Head of caudate nucleus (tissue), 42 donors: ENCODE measurements at regions not wholly inside any gene's neighbourhood (a gene's known extent, or its start where the extent isn't known, plus 50 kb on each side); places are given as distances from the start of the nearest gene placed in this dataset.

Experiments
- DNase-seq, 42 donors: peaks; one replicate each; pipeline versions ENCODE4 v3.0.0 to v3.0.0-alpha.2; 2020 to 2021; ENCODE audit warnings: mixed read lengths in 7 of 42
- intact Hi-C: fragments of 100-400 bp; cut with DNase I; formaldehyde crosslinking; loops from one replicate; pipeline ENCODE4 v1.15.0; 2022

DNA sequence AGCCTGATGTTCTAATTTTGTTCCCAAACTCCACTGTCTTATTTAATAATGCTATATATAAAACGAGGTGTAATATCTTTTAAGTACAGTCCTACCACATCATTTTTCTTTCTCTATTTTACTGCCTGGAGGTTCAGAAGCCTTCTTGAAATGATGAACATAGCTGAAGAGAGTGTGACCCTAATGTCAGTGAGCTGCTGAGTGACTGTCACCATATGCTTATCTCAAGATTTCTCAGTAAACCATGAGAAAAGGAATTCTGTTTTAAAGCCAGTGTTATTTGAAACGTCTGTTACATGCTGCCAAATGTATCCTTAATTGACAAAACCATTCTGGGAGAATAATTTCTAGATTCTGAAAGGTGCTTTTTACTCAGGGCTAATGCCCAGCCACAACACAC lies 503.5 kb upstream of the TMPRSS15 start:
- intact Hi-C loops: no loop called here
- DNase-seq: no peak

DNA sequence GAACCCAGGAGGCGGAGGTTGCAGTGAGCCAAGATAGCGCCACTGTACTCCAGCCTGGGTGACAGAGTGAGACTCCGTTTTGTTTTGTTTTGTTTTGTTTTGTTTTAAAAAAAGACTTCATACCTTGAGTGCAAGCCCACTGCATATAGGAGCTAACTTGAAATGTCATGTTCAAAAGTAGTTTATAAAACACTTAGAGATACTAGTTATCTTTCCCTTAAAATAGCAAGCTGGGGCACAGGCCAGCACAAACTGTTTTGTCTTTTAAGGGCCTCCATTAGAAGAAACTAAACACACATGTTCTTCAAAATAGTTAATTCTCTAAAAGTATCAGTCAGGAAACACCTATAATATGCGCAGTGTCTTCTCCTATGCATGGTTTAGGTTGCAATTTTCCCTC lies 505.1 kb upstream of the TMPRSS15 start:
- no peak for DNase-seq
- intact Hi-C loops: no loop called here

DNA sequence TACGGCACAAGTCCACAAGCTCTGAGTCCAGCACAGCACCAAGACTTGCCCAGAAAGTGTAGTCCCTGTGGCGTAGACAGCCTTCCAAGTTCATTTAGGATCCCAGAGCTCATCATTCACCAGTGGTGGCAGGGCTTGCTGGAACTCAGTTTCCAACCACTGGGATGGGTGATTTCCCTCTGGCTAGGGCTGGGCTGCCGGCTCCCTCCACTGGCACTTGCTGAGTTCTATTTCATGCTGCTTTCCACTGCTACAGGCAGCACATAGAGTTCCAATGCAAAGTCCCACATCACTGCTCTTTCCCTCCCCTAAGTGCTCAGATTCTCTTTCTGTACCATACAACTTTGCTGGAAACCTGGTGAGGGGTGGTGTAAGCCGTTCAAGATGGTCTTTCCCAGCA lies 510.3 kb upstream of the TMPRSS15 start:
- DNase-seq: no peak
- intact Hi-C loops: no loop called here

DNA sequence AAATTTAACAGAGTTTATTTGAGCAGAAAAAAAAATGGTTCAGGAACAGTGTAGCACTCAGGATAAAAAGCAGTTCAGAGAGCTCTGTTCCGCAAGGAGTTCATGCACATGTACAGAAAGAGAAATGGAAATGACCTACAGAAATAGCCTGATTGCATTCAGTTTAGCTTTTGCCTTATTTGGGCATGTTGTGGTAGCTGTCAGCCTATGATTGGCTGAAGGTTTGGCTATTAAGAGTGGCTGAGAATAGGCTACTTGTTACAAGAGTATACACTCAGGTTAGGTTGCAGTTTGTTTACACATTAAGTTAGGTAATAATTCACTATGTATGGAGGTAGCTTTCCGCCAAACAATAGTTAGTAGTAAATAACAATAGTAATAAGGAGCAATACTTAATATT lies 511.0 kb upstream of the TMPRSS15 start:
- no peak for DNase-seq
- intact Hi-C loops: no loop called here

DNA sequence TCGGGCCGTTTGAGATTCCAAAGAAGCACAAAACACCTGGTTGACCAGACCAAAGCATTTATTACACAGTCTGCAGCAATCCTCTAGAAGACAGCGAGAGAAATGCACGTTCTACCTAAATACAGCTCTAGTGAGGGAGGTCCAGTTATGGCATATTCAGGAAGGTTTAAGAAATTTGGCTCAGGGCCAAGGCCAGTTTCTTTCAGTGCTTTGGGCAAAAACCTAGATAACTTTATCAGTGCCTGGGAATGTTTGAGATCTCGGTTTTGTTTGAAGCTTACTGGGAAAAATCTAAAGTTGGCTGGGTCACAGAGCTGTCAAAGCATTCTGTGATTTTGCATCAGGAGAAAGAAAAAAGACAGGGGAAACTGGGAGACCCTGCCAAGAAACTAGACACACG lies 514.0 kb upstream of the TMPRSS15 start:
- DNase-seq: no peak
- intact Hi-C loops: no loop called here

DNA sequence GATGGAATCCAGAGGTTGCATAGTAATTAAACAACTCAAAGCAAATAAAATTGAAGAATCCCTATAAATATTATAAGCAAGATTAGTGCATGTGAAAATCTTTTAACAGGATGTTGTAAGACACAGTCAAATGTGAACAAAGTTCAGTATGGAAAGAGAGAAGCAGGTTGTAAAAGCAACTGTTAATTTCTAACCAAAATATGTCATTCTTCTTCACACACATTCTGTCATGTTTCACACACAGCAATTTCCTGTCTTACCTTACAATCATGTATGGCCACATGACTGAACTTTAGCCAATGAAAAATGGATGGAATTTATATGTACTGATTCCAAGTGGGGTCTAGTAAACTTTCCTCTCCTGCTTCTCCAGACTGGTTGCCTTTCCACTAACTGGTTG lies 527.7 kb upstream of the TMPRSS15 start:
- intact Hi-C loops: no loop called here
- no peak for DNase-seq

DNA sequence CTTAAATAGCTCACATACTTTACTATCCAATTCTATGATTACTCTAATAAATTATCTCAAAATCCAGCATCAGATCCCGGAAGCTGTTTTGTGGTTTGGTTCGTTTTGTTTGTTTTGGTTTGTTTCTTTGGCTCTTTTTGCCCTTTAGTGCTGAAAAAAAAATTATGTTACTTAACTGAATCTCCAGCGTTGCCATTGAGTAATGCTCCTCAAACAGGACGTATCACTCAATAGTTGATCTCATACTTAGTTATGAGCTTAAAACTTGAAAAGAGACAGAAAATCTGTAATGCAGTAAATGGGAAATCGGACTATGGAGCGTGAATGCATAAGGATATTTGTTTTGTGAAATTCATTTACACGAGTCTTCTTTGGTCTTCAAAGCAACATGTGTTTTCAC lies 533.8 kb upstream of the TMPRSS15 start:
- no peak for DNase-seq
- intact Hi-C loops: no loop called here

DNA sequence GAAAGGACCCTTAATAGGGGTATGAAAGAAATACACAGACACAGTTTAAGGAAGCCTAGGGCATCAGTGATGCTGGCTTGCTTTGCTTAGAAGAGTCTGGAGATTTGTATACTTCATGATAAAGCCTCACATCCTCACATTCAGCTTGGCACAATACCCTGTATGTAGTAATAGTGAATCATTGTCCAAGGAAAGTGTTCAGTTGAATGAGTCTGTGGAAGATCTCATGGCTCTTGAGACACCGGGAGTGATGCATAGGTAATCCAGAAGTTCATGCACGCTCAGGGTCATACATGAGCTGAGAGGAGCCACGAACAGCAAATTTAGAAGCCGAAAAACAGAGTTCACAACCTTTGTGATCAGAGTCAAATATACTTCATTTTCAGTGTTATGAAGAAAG lies 537.2 kb upstream of the TMPRSS15 start:
- no peak for DNase-seq
- intact Hi-C loops: no loop called here

DNA sequence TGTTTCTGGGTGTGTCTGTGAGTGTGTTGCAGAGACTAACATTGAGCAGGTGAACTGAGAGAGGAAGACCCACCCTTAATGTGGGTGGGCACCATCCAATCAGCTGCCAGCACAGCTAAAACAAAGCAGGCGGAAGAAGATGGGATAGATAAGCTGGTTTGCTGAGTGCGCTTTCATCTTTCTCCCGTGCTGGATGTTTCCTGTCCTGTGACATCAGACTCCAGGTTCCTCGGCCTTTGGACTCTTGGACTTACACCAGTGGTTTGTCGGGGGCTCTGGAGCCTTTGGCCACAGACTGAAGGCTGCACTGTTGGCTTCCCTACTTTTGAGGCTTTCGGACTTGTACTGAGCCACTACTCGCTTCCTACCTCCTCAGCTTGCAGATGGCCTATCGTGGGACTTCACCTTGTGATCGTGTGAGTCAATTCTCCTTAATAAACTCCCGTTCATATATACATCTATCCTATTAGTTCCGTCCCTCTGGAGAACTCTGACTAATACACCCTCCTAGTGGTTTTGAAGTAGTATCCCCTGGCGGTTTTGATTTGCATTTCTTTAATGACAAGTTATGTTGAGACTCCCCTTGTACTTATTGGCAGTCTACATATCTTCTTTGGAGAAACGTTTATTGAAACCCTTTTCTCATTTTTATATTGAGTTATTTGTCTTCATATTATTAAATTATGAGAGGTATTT lies 546.6 kb upstream of the TMPRSS15 start:
- intact Hi-C loops: no loop called here
- DNase-seq: no peak

DNA sequence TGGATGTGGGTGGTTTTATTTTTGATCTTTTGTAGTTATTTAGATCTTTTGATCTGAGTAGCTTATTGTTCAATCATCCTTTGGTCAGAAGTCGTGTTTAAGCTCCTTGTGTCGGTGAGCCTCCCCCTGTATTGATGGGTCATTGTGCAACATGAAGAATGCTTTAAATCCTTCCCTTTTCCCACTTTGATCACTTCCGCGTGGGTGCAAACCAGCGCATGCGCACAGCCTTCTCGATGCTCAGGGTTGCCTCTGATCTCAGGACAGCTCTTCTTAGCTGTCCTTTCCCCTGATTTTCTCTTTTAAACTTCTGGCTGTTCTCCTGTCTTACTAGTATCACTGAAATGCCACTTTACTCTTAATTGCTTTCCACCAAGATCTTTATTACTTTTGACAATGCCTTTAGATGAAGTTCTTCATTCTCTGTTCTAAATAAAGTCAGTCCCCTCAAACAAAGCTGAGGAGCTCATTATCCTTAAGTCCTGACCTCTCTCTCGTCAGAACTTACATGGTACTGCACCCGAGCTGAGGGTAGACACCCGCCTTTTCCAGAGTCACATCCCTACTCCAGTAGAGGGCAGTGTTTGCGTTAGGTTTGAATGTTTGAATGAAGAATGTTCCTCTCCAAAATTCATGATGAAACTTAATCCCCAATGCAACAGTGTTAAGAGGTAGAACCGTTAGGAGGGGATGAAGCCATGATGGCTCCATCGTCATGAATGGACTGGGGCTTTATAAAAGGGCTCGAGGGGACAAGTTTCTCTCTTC lies 547.9 kb upstream of the TMPRSS15 start:
- intact Hi-C loops: no loop called here
- DNase-seq: peak in 18 of 42 donors; percentile 7 to 52 (median 26)

DNA sequence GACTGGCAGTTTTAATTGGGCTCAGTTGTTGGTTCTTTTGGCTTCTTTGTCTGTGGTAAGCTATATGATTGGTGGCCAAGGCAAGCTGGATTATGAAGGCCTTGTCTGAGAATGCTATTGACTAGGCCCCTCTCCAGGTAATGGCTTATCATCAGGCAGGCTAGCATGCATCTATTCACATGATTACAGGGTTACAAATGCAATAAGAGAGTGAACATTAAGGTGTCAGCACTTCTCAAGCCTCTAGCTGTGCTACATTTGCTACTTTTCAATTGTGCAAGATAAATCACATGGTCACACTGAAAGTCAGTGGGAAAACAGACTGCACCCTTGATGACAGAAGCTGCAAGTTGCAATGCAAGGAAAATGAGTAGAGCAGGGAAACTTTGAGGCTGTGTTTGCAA lies 550.9 kb upstream of the TMPRSS15 start:
- intact Hi-C loops: no loop called here
- DNase-seq: no peak

DNA sequence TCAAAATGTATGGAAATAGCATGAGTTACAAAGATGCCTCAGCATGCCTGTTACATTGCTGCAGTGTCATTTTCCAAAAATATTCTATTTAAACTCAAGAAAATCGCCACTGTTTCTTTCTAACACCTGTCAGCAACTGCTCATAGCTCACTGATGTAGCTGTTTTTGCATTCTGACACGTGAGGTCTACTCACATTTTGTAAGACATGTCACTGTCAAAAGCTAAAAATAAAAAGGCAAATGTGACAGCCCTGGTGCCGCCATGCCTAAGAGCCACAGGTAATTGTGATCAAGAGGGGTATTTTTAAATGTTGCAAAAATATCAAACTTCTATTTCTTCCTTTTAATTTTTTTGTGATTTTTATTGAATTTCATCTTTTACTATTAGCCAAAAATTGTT lies 556.2 kb upstream of the TMPRSS15 start:
- DNase-seq: peak in 1 of 42 donors; percentile 7
- intact Hi-C loops: no loop called here

DNA sequence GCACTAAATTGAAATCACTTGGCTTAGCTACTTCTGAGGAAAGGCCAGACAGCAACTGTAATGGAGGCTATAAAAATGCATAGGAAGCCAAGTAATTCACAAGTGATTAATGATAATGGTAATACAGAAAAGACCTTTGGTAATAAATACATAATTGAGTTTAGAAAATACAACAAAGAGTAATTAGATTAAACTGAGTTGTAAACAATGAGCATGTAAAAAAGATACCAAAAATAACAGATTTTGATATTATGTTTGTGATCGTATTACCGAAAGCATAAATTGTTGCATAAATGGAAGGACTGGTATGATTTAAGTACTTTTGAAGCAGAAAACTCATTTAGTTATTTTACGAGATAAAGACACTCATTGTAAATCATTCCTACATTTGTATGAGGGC lies 556.7 kb upstream of the TMPRSS15 start:
- intact Hi-C loops: no loop called here
- DNase-seq: no peak

DNA sequence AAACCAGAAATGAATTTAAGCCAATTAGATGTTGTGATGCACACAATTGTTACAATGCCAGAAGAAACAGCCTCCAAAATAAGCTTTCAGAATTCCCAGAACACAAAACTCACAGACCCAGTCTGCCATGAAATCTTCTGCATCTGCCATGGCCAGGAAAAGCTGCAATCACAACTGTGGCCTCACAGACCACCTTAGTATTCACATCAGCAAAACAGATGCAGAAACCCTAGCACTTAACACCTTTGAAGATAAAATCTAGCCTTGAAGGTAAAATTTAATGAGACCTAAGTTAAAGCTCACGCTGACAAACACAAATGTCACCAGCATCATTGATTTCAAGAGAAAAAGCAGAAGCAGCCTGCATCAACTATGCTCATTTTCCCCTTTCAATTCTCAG lies 566.8 kb upstream of the TMPRSS15 start:
- no peak for DNase-seq
- intact Hi-C loops: no loop called here

DNA sequence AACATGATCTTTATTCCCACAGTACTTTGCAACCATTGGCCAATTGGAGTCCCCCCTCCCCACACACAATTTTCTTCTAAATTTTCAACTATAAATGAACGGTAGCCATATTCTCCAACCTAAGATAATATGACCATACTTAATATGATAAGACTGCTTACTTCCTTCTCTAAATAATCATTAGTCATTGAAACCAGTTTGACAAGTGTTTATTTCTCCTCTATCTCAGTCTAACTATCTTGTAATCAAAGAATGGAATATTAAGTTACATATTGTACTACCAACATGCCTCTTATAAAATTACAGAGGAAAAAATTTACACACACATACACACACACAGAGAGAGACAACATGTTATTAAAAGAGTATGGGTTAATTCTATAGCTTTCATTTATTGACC lies 567.4 kb upstream of the TMPRSS15 start:
- no peak for DNase-seq
- intact Hi-C loops: no loop called here

DNA sequence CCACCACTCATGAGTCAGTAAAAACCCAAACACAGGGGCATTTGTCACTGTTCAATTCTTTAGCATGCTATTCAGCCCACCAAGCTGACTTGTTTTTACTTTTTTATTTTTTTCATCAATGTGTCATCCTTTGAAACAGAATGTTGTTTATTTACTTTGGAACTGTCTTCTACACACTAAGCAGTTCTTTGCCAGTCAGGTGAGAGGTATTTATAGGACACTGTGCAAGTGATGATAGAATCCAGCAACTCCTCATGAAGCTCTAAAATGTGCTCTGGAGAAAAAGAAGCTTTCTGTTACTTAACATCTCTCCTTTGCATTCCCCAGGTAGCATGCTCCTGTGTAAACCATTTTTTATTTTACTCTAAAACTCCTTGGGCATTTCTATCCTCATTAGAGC lies 582.0 kb upstream of the TMPRSS15 start:
- no peak for DNase-seq
- intact Hi-C loops: no loop called here

DNA sequence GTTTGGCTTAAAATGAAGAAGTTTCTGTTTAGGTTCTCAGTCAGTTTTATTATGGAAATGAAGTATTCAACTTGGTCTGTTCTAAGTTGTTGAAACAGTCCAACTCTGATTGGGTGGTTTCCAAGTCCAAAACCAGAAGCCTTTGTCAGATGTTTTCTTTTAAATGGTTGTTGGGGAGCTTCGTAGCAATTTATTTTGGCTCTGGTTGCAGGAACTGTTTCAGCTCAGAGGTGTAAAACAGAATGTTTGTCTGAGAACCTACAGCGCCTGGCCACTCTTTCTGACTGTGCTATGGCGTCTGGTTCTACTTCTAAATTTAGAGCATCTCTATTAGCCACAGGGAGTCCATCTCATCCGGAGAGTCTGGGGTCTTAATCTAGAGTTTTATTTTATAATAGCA lies 582.6 kb upstream of the TMPRSS15 start:
- intact Hi-C loops: no loop called here
- peak in 7 of 42 donors; percentile 3 to 38 (median 13) for DNase-seq

DNA sequence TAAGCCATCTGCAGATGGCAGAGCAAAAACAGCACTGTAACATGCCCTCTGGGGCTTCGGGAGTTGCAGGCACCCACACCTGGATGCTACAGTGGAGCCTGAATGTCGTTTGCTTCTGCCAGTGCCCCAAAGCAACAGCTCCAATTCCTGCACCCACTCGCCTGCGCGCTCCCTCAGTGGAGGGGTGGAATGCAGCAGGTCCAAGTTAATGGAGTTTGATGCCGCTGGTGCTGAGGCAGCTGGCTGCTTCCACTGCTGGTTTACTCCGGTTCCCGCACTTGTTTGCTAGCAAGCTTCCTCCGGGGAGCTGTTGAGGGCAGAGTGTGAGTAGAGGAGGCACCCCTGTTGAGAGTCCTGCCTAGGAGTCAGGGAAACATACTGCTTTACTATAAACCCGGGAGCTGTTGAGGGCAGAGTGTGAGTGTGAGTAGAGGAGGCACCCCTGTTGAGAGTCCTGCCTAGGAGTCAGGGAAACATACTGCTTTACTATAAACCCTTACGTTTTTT lies 584.0 kb upstream of the TMPRSS15 start:
- intact Hi-C loops: no loop called here
- DNase-seq: peak in 1 of 42 donors; percentile 2

DNA sequence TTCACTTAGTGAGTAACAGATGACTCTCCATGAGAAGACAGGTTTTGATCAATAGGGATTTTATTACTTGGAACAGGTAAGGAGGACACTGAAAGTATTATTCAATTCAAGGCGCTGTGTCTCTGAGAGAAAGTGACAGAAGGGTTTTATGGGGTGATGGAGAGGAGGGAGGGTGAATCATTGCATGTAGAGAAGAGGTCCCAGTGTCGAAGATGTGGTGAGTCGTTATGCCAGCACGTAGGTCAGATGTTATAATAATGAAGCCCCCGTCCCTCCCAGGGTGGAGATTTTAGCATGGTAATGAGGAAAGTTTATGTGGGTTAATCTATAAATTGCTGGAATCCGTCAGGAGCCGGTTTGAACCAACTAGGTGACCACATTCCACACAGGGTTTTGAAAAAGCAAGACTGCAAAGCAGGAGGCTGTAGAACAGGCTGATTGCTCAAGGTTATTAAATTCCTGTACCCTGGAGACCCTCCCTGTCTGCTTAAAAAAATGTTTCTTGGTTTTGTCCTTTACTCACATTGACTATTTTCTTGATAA lies 586.4 kb upstream of the TMPRSS15 start:
- DNase-seq: no peak
- intact Hi-C loops: no loop called here

DNA sequence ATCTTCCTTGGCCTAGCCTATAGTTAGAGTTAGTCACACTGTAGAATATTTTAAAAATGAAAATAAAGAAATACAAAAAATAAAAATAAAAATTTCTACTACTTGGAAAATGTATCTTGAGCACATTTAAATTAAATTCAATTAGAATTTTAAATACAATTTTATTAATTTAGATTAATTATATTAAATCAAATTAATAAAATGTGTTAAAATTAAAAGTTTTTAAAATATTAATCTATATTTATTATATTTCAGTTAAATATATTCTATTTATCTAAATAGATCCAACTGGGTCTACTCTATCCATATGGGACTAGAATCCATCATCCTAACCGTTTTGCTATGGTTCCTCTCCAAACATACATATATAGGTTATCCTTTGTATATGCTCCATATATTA lies 588.3 kb upstream of the TMPRSS15 start:
- intact Hi-C loops: no loop called here
- no peak for DNase-seq

DNA sequence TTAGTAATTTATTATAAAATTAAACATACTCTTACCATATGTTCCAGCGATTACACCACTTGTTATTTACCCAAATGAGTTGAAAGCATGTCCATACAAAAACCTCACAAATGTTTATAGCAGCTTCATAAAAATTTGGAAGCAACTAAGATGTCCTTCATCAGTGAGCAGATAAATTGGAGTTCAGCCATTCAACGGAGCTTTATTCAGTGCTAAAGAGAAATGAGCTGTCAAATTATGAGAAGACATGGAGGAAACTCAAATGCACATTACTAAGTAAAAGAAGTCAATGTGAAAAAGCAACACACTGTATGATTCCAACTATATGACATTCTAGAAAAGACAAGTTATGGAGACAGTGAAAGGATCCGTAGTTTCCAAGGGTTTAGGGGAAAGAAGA lies 606.7 kb upstream of the TMPRSS15 start:
- DNase-seq: no peak
- intact Hi-C loops: no loop called here
